HG03039 (cell line): ENCODE measurements at regions not wholly inside any gene's neighbourhood (a gene's known extent, or its start where the extent isn't known, plus 50 kb on each side); places are given as distances from the start of the nearest gene placed in this dataset.
"Not testable (repeated sequence)": the region's sequence is repeated elsewhere in the genome, so short reads cannot be mapped to it uniquely, and the experiment has no call there.

Experiments
- ATAC-seq: cut with Tn5 transposase; IDR thresholded peaks from one replicate; pipeline ENCODE4 v1.9.1; 2021; ENCODE audit warnings: mild to moderate bottlenecking, moderate library complexity; ENCODE audit not compliant: unreplicated experiment

- ATAC-seq, result no peak
Observed at GRCh38 chr6:115467726-115468125, 593.0 kb downstream of the FRK start.

GRCh38 chr6:115460913-115461312 is 599.8 kb downstream of the FRK start:
- no peak for ATAC-seq

GRCh38 chr6:115456848-115457247 is 603.8 kb downstream of the FRK start:
- ATAC-seq, result no peak

- ATAC-seq, result no peak
Observed at GRCh38 chr6:115443825-115444478, 616.7 kb downstream of the FRK start.

- no peak for ATAC-seq
Observed at GRCh38 chr6:115442323-115442722, 618.4 kb downstream of the FRK start.

GRCh38 chr6:115441651-115442050 is 619.0 kb downstream of the FRK start:
- no peak for ATAC-seq

- ATAC-seq, result no peak
Observed at GRCh38 chr6:115415378-115415777, 645.3 kb downstream of the FRK start.

GRCh38 chr6:115414916-115415315 is 645.8 kb downstream of the FRK start:
- not testable (repeated sequence) for ATAC-seq

GRCh38 chr6:115411756-115412155 is 648.9 kb downstream of the FRK start:
- ATAC-seq, result no peak

- ATAC-seq, result no peak
Observed at GRCh38 chr6:115404446-115404845, 656.2 kb downstream of the FRK start.

- ATAC-seq, result no peak
Observed at GRCh38 chr6:115398607-115399006, 662.1 kb downstream of the FRK start.

GRCh38 chr6:115396112-115396906 is 664.4 kb downstream of the FRK start:
- no peak for ATAC-seq

- ATAC-seq, result no peak
Observed at GRCh38 chr6:115393821-115394220, 666.9 kb downstream of the FRK start.

GRCh38 chr6:115370202-115370601 is 690.5 kb downstream of the FRK start:
- no peak for ATAC-seq

GRCh38 chr6:115365783-115366182 is 694.9 kb downstream of the FRK start:
- no peak for ATAC-seq

- ATAC-seq, result peak; percentile 87
Observed at GRCh38 chr6:115363379-115363778, 697.3 kb downstream of the FRK start.

- no peak for ATAC-seq
Observed at GRCh38 chr6:115362234-115362633, 698.5 kb downstream of the FRK start.

GRCh38 chr6:115360602-115361325 is 699.9 kb downstream of the FRK start:
- ATAC-seq, result no peak

- ATAC-seq, result no peak
Observed at GRCh38 chr6:115358616-115359015, 702.1 kb downstream of the FRK start.

- no peak for ATAC-seq
Observed at GRCh38 chr6:115356371-115356770, 704.3 kb downstream of the FRK start.

- no peak for ATAC-seq
Observed at GRCh38 chr6:115323001-115323400, 737.7 kb downstream of the FRK start.

- ATAC-seq, result no peak
Observed at GRCh38 chr6:115319823-115320222, 740.9 kb downstream of the FRK start.
